Kidney (tissue), 13 donors: ENCODE measurements at regions not wholly inside any gene's neighbourhood (a gene's known extent, or its start where the extent isn't known, plus 50 kb on each side); places are given as distances from the start of the nearest gene placed in this dataset.

Experiments
- DNase-seq, 5 donors: peaks; one replicate each; pipeline ENCODE4 v3.0.0-alpha.2; 2013 to 2020
- FAIRE-seq: peaks from 2 replicates; lab custom pipeline; 2012; peaks lifted over from hg19 to GRCh38; lab: Jason Lieb, UNC
- H3K27ac ChIP-seq, 2 donors: one replicate each; pipeline ENCODE4 v1.7.0; 2013; ENCODE audit warnings: low read depth in 2 of 2, low read length in 2 of 2, inconsistent platforms in 1 of 2
- H3K27me3 ChIP-seq: one replicate; pipeline ENCODE4 v1.7.1; 2013; ENCODE audit warnings: low read length, inconsistent platforms; ENCODE audit not compliant: control insufficient read depth, insufficient read depth
- H3K36me3 ChIP-seq, 3 donors: one replicate each; pipeline versions ENCODE4 v1.7.0 to v1.7.1; 2013; ENCODE audit warnings: low read length in 3 of 3, control low read depth in 1 of 3, inconsistent platforms in 1 of 3; ENCODE audit not compliant: insufficient read depth in 3 of 3, control insufficient read depth in 2 of 3
- H3K4me1 ChIP-seq, 3 donors: one replicate each; pipeline versions ENCODE4 v1.7.0 to v1.7.1; 2013; ENCODE audit warnings: low read length in 3 of 3, inconsistent platforms in 1 of 3, low read depth in 1 of 3; ENCODE audit not compliant: control insufficient read depth in 2 of 3, insufficient read depth in 2 of 3
- H3K4me3 ChIP-seq, 3 donors: one replicate each; pipeline versions ENCODE4 v1.7.0 to v1.8.1; 2013; ENCODE audit warnings: low read length in 3 of 3, control low read depth in 1 of 3, inconsistent platforms in 1 of 3
- H3K9ac ChIP-seq, 3 donors: one replicate each; pipeline versions ENCODE4 v1.7.0 to v1.7.1; 2013; ENCODE audit warnings: low read length in 3 of 3, control low read depth in 1 of 3, inconsistent platforms in 1 of 3
- H3K9me3 ChIP-seq, 3 donors: one replicate each; pipeline versions ENCODE4 v1.7.0 to v1.7.1; 2013; ENCODE audit warnings: low read length in 3 of 3, control low read depth in 1 of 3, inconsistent platforms in 1 of 3; ENCODE audit not compliant: control insufficient read depth in 2 of 3, insufficient read depth in 1 of 3
- CTCF ChIP-seq: IDR thresholded peaks from 3 replicates; pipeline ENCODE4 v1.5.1; 2012; ENCODE audit warnings: mild to moderate bottlenecking, moderate library complexity, borderline replicate concordance; ENCODE audit not compliant: insufficient read depth; ENCODE audit errors: extremely low read depth
- intact Hi-C: fragments of 100-400 bp; cut with DNase I; formaldehyde crosslinking; loops from one replicate; pipeline ENCODE4 v1.11.1; 2022
- donor health status: control.
- donor health status: control.
- donor health status: control.
- donor health status: control.
- donor health status: control.
- donor health status: DM: yes; HTN: yes; CAD: no.
- donor health status: Normal renal cell carcinoma (clear cell type).

GRCh38 chr4:120568731-120569130 is 353.8 kb downstream of the PRDM5 start:
- no peak for TF ChIP-seq CTCF
- H3K27ac ChIP-seq: no peak overlapping the region
- H3K27me3 ChIP-seq: no peaks in the 10 kb centered on the region
- no peak overlapping the region for H3K4me3 ChIP-seq
- DNase-seq (peak in 4 of 5 donors; percentile 31 to 77 (median 60)), FAIRE-seq (no peak)
- intact Hi-C loops: no loop called here
- no peaks in the 10 kb centered on the region for H3K9me3 ChIP-seq
- no peaks in the 10 kb centered on the region for H3K36me3 ChIP-seq
- no peak overlapping the region for H3K9ac ChIP-seq
- no peaks in the 10 kb centered on the region for H3K4me1 ChIP-seq

DNA sequence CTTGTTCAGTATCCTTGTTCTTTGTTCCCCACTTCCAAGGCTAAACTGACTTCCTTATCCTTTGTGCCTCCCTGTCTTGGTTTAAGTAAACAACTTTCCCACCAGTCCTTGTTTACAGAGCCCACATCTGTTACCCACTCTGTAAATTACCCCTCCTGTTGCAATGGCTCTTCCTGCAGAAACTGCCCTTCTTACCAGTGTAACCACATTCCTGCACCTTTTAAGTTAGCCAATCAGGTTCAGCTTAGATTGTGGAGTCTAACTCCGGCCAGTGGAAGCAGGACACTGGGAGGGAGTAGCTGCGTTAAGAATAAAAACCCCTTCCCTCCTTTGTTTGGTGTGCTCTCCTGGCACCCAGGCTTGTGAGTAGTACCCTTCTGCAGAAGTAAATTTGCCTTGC is 360.9 kb downstream of the PRDM5 start:
- no peak for FAIRE-seq
- intact Hi-C loops: no loop called here
- Histone ChIP-seq H3K36me3 (no peaks in the 10 kb centered on the region), H3K9me3 (peaks cover 0 to 9% (median 0%) of the 10 kb centered on the region in 3 donors), H3K4me1 (no peaks in the 10 kb centered on the region), H3K4me3 (no peak overlapping the region), H3K27ac (no peak overlapping the region), H3K27me3 (no peaks in the 10 kb centered on the region), H3K9ac (no peak overlapping the region)
- TF ChIP-seq CTCF: no peak
- DNase-seq: no peak

DNA sequence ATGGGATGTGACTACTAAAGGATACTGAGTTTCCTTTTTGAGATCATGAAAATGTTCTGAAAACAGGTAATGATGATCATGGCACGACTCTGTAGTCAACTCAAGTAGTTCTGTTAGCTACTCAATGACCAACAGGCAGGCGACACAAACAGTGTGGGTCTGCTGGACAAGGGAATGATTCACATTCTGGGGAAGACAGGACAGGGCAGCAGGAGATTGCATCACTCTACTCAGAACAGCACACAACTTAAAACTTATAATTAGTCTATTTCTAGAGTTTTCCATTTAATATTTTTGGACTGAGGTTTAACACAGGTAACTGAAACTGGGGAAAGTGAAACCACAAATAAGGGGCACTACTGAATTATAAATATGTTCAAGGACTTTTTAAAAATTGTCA is 365.2 kb downstream of the PRDM5 start:
- Histone ChIP-seq H3K4me1 (no peaks in the 10 kb centered on the region), H3K27me3 (no peaks in the 10 kb centered on the region), H3K9me3 (peaks cover 0 to 9% (median 0%) of the 10 kb centered on the region in 3 donors), H3K36me3 (no peaks in the 10 kb centered on the region), H3K4me3 (no peak overlapping the region), H3K9ac (no peak overlapping the region), H3K27ac (no peak overlapping the region)
- DNase-seq (no peak), FAIRE-seq (no peak)
- TF ChIP-seq CTCF: no peak
- intact Hi-C loops: no loop called here

- FAIRE-seq (no peak), DNase-seq (no peak)
- no peaks in the 10 kb centered on the region for H3K4me1 ChIP-seq
- H3K27me3 ChIP-seq: no peaks in the 10 kb centered on the region
- H3K9me3 ChIP-seq: no peaks in the 10 kb centered on the region
- no peaks in the 10 kb centered on the region for H3K36me3 ChIP-seq
- intact Hi-C loops: no loop called here
- H3K4me3 ChIP-seq: no peak overlapping the region
- H3K27ac ChIP-seq: no peak overlapping the region
- H3K9ac ChIP-seq: no peak overlapping the region
- no peak for TF ChIP-seq CTCF
These were observed 367.5 kb downstream of the PRDM5 start for GRCh38 chr4:120555058-120555457.
